ENCODE measurements at regions not wholly inside any gene's neighbourhood (a gene's known extent, or its start where the extent isn't known, plus 50 kb on each side); places are given as distances from the start of the nearest gene placed in this dataset.

DNA sequence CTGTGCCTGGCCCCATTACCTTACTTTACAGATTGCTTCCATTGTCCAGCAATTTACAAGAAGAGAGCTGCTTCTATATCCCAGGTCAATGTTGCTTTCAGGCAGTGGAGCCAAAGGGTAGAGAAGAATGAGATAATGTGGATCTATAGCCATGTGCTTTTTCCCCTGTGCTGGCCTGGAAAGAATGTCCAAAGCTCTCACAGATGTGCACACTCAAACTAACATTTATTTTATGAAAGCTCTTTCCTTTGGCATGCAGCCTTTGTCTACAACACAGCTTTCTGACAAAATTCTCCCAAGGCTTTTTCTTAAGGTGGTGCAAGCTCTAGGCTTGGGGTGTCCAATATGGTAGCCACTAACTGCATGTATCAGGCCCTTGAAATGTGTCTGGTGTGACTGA, 217.3 kb downstream of the LRRC70 start:
- DNase-seq (ENCODE audit: low read depth in 1 of 2, low spot score in 2 of 2) (no peak), FAIRE-seq (no peak)
- H3K9ac ChIP-seq (replicated peaks in 1 of 4; ENCODE audit: extremely low read depth in 1 of 4, low read depth in 3 of 4, low read length in 3 of 4), result no peak overlapping the region
- no peaks in the 10 kb centered on the region for H3K79me2 ChIP-seq (ENCODE audit: control insufficient read depth in 1 of 2, insufficient read depth in 2 of 2, low read length in 2 of 2)
- no peaks in the 10 kb centered on the region for H3K4me1 ChIP-seq (replicated peaks in 1 of 4; ENCODE audit: control insufficient read depth in 3 of 4, insufficient read depth in 4 of 4, low read length in 3 of 4)
- H3K18ac ChIP-seq (ENCODE audit: extremely low read depth, low read length), result no peak overlapping the region
- no peaks in the 10 kb centered on the region for H3K23me2 ChIP-seq (ENCODE audit: low read depth, low read length)
- H3K36me3 ChIP-seq (ENCODE audit: control insufficient read depth in 2 of 4, insufficient read depth in 4 of 4, low read length in 3 of 4), result no peaks in the 10 kb centered on the region
- no peak overlapping the region for H2BK12ac ChIP-seq (ENCODE audit: low read depth, low read length)
- H2BK15ac ChIP-seq (ENCODE audit: low read length), result no peak overlapping the region
- H2BK120ac ChIP-seq (replicated peaks; ENCODE audit: low read depth, low read length), result no peak overlapping the region
- H3K4ac ChIP-seq (replicated peaks; ENCODE audit: insufficient read length, low read depth, low read length), result no peak overlapping the region
- H3K9me3 ChIP-seq (ENCODE audit: insufficient read depth in 2 of 2, low read depth in 1 of 2, low read length in 1 of 2), result peaks cover 4 to 7% of the 10 kb centered on the region in 2 experiments; a peak in 3 of 4 replicates
- no peak overlapping the region for H4K5ac ChIP-seq (ENCODE audit: insufficient read length, low read depth, low read length)
- ChIA-PET POLR2A (ENCODE audit: partially characterized antibody) (no interaction called here), CTCF (ENCODE audit: partially characterized antibody) (interaction anchor here (0.7 to 1.2 kb wide), 4 partner anchors 10 to 76 kb away, joined by 3 to 4 read pairs (median 3); no protein-coding TSS in a partner anchor)
- H3K27me3 ChIP-seq (replicated peaks in 1 of 4; ENCODE audit: control insufficient read depth in 3 of 4, extremely low read depth in 1 of 4, insufficient read depth in 3 of 4, low read length in 3 of 4), result no peaks in the 10 kb centered on the region
- H3K56ac ChIP-seq (replicated peaks; ENCODE audit: insufficient read length, low read depth, low read length), result no peak overlapping the region
- H4K8ac ChIP-seq (ENCODE audit: extremely low read depth, insufficient read depth, low read length), result no peak overlapping the region
- no peak overlapping the region for H3K23ac ChIP-seq (ENCODE audit: insufficient read length)
- no peak for TF ChIP-seq TAF1 (IDR thresholded peaks at IDR 0.05; ENCODE audit: low read depth, low read length)
- H3K27ac ChIP-seq (ENCODE audit: low read depth, low read length), result no peak overlapping the region
- H2AFZ ChIP-seq (ENCODE audit: low read length), result no peak overlapping the region
- no peaks in the 10 kb centered on the region for H3K79me1 ChIP-seq (ENCODE audit: low read depth, low read length)
- no peak overlapping the region for H3K14ac ChIP-seq (ENCODE audit: insufficient read length)
- H3K4me3 ChIP-seq (ENCODE audit: extremely low read depth in 1 of 4, insufficient read depth in 2 of 4, low read depth in 3 of 4, low read length in 4 of 4), result no peak overlapping the region
- H3K4me2 ChIP-seq (ENCODE audit: insufficient read depth in 1 of 2, low read depth in 2 of 2, low read length in 2 of 2), result no peak overlapping the region
- H2AK5ac ChIP-seq (ENCODE audit: low read depth, low read length), result no peak overlapping the region
- H2BK20ac ChIP-seq (ENCODE audit: low read length), result no peak overlapping the region
- H4K20me1 ChIP-seq (replicated peaks in 1 of 2; ENCODE audit: control insufficient read depth in 1 of 2, insufficient read depth in 2 of 2, low read length in 2 of 2), result no peaks in the 10 kb centered on the region
- H2BK5ac ChIP-seq (ENCODE audit: low read depth, low read length), result no peak overlapping the region
- H4K91ac ChIP-seq (replicated peaks; ENCODE audit: insufficient read length, low read length), result no peak overlapping the region

Data from H1 (cell line).